ENCODE measurements at regions not wholly inside any gene's neighbourhood (a gene's known extent, or its start where the extent isn't known, plus 50 kb on each side); places are given as distances from the start of the nearest gene placed in this dataset.

DNA sequence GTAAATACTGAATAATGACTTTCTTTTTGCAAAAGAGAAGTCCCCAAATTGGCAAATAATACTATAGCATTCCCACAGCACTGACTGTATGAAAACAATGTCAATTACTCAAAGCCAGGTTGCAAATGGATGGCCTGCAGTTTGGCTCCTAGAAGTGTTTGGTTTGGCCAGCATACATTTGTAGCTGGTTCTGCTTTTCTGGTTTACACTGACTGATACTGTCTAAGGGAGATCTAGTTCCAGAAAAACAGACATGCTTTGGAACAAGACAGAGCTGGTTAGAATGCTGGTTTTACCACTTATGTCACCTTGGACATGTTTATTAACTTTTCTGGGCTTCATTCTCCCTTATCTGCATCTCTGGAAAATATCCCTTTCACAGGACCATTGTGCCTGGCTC is 81.5 kb upstream of the TRPM3 start:
- H3K27me3 Mint-ChIP-seq, result no peaks in the 10 kb centered on the region
- no peaks in the 10 kb centered on the region for H3K36me3 Mint-ChIP-seq
- no peak overlapping the region for H3K4me3 Mint-ChIP-seq
- POLR2A ChIA-PET, result no interaction called here
- ATAC-seq (ENCODE audit: low read depth), result no peak
- peaks cover 3% of the 10 kb centered on the region for H3K9me3 Mint-ChIP-seq
- no peak for DNase-seq
- no peaks in the 10 kb centered on the region for H3K4me1 Mint-ChIP-seq
- no peak overlapping the region for H3K27ac Mint-ChIP-seq

DNA sequence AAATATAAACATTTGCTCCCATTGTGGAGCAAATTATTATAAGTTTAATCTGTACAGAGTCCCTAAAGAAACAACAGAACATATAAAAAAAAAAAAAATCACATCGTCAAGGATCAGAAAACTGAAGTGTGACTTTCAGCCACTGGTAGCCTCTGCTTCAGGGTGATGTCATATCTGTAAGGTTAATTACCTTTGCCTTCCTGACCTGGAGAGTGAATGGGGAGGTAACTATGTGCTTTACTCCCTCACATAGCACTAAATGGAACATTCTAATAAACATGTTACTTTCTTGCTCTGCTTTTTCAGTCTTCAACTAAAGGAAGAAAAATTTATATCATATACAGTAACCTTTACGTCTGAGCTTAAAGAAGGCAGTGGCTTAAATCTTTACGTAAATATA is 70.3 kb upstream of the TRPM3 start:
- no peak for ATAC-seq (ENCODE audit: low read depth)
- no peak for DNase-seq
- H3K27me3 Mint-ChIP-seq, result peaks cover 4% of the 10 kb centered on the region
- POLR2A ChIA-PET, result no interaction called here
- no peaks in the 10 kb centered on the region for H3K36me3 Mint-ChIP-seq
- H3K27ac Mint-ChIP-seq, result no peak overlapping the region
- peaks cover 5% of the 10 kb centered on the region for H3K9me3 Mint-ChIP-seq
- no peak overlapping the region for H3K4me3 Mint-ChIP-seq
- H3K4me1 Mint-ChIP-seq, result no peaks in the 10 kb centered on the region

DNA sequence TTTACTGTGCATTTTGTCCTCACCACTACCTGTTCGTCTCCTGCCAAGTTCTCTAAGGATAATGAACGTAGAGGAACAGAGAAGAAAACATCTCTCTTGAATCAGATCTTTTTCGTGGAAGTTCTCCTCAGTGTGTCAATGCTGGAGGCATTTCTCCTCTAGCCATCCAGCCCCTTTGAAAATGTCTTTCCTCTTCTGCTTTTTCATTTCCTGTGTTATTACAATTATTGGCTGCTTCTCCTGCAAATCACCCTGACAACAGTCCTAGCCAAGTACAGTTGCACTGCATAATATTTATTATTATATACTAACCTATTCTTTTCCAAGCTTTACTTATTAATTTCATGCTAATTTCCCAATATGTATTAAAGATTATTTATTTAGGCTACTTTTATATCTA is 61.8 kb upstream of the TRPM3 start:
- no peak overlapping the region for H3K27ac Mint-ChIP-seq
- POLR2A ChIA-PET, result no interaction called here
- DNase-seq (no peak), ATAC-seq (ENCODE audit: low read depth) (no peak)
- H3K27me3 Mint-ChIP-seq, result no peaks in the 10 kb centered on the region
- no peaks in the 10 kb centered on the region for H3K9me3 Mint-ChIP-seq
- H3K4me3 Mint-ChIP-seq, result no peak overlapping the region
- no peaks in the 10 kb centered on the region for H3K36me3 Mint-ChIP-seq
- H3K4me1 Mint-ChIP-seq, result no peaks in the 10 kb centered on the region

DNA sequence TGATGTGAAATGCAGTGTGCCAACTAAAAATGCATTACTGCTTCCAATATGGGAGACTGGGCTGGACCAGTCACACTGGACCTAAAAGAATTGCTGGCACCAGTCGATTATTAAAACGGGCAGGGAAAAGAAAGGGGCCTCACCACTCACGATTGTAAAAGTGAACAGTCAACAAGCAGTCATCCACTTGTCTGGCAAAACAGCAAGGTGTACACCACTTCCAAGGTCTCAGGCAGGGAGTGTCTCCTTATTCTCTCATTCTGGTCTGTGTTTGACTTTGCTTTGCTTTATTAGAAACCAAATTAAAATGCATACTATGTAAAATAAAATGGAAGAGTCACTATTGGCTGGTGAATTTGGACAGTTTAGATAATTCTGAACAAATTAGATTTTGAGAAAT is 57.8 kb upstream of the TRPM3 start:
- ATAC-seq (ENCODE audit: low read depth) (no peak), DNase-seq (no peak)
- H3K4me1 Mint-ChIP-seq, result no peaks in the 10 kb centered on the region
- H3K9me3 Mint-ChIP-seq, result no peaks in the 10 kb centered on the region
- no peak overlapping the region for H3K4me3 Mint-ChIP-seq
- POLR2A ChIA-PET, result no interaction called here
- no peaks in the 10 kb centered on the region for H3K36me3 Mint-ChIP-seq
- no peak overlapping the region for H3K27ac Mint-ChIP-seq
- H3K27me3 Mint-ChIP-seq, result no peaks in the 10 kb centered on the region

DNA sequence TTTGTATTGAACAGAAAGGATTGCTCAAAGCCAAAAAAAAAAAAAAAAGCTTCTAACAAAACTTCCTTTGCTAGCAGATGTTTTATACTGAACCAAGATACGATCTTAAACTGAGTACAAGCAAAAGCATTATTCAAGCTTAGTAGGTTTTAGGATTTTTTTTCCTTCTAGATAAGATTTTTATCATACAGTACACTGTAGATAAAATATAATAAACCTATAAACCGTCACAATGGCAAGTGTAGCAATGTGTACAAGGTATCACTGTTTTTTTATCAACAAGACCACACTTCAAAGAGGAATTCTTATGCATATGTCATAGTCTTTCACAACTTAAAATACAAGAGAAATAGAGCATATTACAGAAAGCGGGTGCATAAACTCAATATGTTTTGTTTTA is 56.5 kb upstream of the TRPM3 start:
- Mint-ChIP-seq H3K36me3 (no peaks in the 10 kb centered on the region), H3K27ac (no peak overlapping the region)
- POLR2A ChIA-PET, result no interaction called here

DNA sequence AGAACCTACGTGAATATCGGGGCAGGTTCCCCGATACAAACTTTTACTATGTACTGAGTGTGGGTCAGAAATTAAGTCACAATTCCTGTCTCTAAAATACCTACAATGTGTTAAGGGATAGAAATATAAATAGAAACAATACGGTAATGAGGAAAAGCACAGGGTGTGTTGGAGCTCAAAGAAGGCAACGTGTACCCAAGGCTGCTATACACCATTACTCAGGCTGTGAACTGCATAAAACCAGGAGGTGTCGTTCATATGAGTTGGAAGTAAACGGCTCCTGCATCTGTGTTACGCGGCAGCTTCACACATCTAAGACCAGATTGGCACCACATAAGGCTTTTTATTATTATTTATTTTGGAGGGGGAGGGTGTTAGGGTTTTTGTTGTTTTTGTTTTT is 50.1 kb upstream of the TRPM3 start:
- Mint-ChIP-seq H3K27me3 (no peaks in the 10 kb centered on the region), H3K4me3 (no peak overlapping the region), H3K9me3 (peaks cover 1% of the 10 kb centered on the region), H3K27ac (no peak overlapping the region), H3K36me3 (no peaks in the 10 kb centered on the region), H3K4me1 (no peaks in the 10 kb centered on the region)
- POLR2A ChIA-PET, result no interaction called here
- DNase-seq, result no peak
- no peak for ATAC-seq (ENCODE audit: low read depth)

More for the DNA sequence above, 56.5 kb upstream of the TRPM3 start:
- no peak for DNase-seq
- ATAC-seq (ENCODE audit: low read depth), result no peak
- H3K4me1 Mint-ChIP-seq, result no peaks in the 10 kb centered on the region
- H3K9me3 Mint-ChIP-seq, result no peaks in the 10 kb centered on the region
- H3K27me3 Mint-ChIP-seq, result no peaks in the 10 kb centered on the region
- no peak overlapping the region for H3K4me3 Mint-ChIP-seq
